HuH-7.5 (cell line): ENCODE measurements at regions not wholly inside any gene's neighbourhood (a gene's known extent, or its start where the extent isn't known, plus 50 kb on each side); places are given as distances from the start of the nearest gene placed in this dataset.

Source experiments
- DNase-seq: peaks from one replicate; pipeline ENCODE4 v3.0.0; 2011; ENCODE audit warnings: low spot score

- no peak for DNase-seq
Observed at GRCh38 chr3:68055215-68055614, 400.8 kb upstream of the SUCLG2 start.

DNA sequence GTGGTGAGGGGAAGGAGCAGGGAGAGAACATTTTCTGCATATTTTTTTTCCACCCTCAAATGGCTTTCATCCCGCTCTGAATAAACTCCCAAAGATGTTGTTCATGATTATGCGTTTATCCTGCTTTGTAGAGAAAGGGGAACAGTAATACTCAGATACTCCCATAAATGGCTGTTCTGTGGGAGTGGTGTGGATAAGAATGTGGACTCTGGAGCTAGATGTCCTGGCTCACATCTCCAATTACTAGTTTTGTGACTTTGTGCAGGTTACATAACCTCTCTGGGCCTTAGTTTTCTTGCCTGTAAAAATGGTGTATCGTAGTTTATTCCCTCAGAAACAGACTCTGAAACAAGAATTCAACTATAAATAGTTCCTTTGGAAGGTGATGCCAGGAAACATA lies 395.4 kb upstream of the SUCLG2 start:
- no peak for DNase-seq

GRCh38 chr3:68045976-68046375 lies 391.6 kb upstream of the SUCLG2 start:
- DNase-seq = no peak

- no peak for DNase-seq
Observed at GRCh38 chr3:68033867-68034266, 379.5 kb upstream of the SUCLG2 start.

DNA sequence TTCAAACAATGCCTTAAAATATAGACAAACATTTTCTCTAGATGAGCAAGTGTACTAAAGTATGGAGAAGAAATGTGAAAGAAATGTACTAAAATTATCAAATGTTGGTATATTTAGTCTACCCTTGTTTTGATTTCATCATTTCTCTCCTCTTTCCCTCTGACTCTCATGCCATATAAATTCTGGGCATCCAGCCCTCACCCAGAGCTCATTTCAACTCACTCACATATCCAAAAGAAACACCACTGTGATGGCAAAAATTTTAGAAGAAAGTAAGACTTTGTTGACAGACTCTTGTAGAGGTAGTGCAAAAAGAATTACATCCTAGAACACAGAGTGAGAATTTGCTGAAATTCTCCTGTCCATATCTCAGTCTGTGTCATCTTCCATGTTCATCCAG lies 377.8 kb upstream of the SUCLG2 start:
- DNase-seq = no peak

- DNase-seq = no peak
Observed at GRCh38 chr3:68025189-68025588, 370.8 kb upstream of the SUCLG2 start.

DNA sequence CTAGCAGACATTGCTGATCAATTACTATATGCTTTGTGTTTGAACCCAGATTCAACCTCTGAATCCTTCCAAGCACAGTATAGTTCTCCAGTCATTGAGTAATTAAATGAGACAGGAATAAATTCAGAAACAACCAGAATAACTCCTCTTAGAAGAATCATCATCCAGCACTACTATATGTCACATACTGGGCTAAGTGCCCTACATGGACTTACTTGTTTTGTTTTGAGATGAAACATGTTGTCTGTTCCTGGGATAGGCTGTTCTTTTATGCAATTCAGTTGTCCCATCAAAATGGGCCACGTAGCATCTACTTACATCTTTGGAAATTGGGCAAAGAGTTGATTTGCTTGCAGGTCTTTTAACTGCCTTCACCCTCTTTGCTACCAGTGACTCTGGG lies 365.5 kb upstream of the SUCLG2 start:
- DNase-seq = no peak

DNA sequence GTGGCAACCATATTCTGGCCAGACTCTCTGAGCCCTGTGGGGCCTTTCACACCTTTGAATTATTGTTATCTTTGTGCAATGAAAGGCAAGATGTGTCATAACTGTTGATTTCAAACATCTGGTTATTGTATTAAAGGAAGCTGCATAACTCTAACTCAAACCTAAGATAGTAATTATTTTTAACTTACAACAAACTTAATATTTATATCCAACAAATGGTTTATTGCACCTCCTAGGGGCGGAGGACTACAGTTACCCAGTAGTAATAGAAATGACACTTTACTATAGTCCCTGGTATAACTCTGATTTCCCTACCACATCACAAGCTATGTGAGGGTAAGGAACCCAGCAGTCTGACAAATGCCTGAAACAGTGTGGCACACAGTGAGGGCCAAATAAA lies 363.9 kb upstream of the SUCLG2 start:
- DNase-seq = no peak

DNA sequence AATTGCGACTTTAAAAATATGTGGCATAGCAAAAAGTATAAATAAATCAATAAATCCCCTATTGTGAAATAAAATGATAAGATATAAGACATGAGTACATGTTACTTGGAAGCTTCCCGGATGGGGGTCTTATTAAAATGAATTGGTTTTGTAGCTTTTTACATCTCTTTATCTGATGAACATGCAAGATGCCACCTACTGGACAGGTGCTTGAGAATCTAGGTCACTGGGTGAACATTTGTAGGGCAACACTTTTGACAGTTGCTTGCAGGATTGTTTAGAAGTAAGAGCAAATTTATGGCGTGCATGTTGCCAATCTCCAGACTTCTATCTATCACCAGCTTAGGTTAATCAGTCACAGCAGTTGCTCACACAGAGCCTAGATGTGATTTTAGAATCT lies 362.7 kb upstream of the SUCLG2 start:
- no peak for DNase-seq

DNA sequence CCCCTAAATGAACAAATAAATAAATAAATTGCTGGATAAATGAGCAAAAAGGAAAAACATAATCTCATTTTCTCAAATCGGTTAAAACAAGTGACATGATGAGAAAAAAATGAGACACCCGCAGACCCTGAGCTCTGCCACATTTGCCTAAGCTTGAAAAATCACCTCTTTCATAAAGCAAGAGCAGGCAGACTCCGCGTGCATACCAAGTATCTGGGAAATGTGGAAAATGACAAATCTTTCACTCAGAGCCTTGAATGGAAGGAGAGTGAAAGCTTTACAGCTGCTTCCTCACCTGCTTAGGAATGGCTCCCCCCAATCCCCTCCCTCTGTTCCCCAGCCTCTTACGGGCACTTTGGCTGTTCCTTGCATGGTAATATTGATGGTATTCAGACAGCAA lies 355.5 kb upstream of the SUCLG2 start:
- DNase-seq = no peak

DNA sequence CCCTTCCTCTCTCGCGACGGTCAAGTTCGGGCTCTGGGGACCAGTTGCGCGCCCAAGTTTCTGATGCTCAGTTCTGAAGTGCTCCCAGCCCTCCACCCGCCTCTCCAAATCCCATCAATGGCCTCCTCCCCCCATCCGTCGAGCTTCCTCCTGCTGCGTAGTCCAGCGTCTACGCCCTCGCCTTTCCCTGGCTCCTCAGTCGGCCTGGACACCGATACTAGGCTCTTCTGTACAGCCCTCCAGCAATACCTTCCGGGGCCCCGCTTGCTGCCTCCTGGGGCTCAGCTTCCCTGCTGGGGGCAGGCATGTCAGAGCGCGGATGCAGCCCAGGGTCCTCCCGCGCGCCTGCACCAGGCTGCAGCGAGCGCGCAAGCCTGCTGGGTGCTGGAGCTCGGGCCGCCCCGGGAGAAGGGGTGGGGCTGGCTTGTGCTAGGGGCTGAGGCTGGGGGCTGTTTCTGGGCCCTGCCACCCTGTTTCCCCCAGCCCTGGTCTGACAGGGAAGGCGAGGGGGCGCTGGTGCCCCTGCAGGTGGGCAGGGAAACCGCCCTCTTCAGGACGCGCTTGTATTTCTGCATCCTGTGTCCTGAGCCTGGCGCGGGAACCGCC lies 353.3 kb upstream of the SUCLG2 start:
- DNase-seq = no peak

GRCh38 chr3:68006646-68007045 lies 352.2 kb upstream of the SUCLG2 start:
- DNase-seq = no peak

GRCh38 chr3:68004091-68004490 lies 349.7 kb upstream of the SUCLG2 start:
- DNase-seq = no peak

DNA sequence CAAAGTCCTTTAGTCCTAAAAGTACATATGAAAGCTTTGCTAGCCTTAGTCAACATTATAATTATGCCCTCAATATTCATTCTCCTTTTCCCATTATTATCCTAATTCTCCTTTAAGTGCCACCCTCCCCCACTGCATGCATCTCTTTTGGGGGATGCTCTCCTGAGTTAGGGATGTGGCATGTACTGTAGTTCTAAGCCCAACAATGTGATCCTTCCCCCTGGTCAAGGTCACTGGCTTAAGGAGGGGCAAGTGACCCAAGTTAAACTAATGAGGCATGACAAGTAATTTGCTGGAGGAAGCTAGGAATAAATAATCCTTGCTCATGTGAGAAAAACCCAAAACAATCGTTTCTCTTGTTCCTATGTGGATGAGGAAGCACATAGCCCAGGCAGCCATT lies 343.9 kb upstream of the SUCLG2 start:
- no peak for DNase-seq

DNA sequence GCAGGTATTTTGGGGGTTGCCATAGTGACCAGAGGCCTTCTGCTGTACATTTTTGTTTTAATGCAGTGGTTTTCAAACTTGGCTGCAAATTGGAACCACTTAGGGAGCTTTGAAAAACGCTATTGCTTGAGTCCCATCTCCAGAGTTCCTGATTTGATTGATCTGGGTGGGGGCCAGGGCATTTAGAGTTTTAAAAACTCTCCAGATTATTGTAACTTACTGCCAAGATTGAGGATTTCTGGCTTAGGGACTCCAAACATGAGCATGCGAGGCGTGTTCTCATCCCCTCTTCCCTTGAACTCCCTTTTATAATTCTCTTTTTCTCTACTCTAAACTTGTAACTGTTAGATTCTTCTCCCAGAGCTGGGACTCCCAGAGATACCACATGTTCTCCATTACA lies 340.8 kb upstream of the SUCLG2 start:
- no peak for DNase-seq

- DNase-seq = no peak
Observed at GRCh38 chr3:67986706-67987105, 332.3 kb upstream of the SUCLG2 start.

- DNase-seq = no peak
Observed at GRCh38 chr3:67983166-67983565, 328.8 kb upstream of the SUCLG2 start.

- DNase-seq = no peak
Observed at GRCh38 chr3:67981077-67981476, 326.7 kb upstream of the SUCLG2 start.

DNA sequence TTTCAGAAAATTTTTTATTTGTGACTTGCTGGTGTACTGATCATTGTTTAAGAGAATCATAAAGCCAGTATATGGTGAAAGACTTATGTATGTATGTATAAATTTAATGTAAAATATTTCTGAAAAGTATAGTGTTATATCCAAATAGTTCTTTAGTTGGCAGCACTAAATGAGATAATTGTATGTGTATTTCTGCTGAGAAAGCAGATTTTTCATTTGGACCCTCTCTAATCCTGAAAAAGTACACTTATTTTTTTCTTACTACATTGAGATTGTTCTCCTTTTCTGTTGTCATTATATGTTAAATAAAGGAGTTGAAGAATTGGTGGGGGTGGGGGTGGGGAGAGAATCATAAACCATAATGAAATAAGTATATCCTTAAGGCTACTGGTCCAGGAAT lies 324.9 kb upstream of the SUCLG2 start:
- no peak for DNase-seq

DNA sequence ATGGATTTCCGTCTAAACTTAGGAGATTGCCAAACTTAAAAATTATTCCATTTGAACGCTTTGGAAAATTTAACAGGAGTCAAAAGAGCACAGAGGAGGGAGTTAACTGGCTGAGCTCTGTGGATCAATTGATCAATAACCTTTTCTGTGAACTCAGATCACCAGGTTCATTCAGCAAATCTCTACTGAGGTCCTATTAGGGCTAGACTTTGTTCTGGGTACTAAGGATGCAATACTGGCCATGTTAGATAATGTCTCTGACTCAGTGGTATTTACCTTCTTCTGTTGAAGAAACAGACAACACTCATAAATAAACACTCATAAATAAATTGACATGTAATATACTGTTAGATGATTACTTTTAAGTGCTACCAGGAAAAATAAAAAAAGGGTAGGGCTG lies 323.4 kb upstream of the SUCLG2 start:
- no peak for DNase-seq

DNA sequence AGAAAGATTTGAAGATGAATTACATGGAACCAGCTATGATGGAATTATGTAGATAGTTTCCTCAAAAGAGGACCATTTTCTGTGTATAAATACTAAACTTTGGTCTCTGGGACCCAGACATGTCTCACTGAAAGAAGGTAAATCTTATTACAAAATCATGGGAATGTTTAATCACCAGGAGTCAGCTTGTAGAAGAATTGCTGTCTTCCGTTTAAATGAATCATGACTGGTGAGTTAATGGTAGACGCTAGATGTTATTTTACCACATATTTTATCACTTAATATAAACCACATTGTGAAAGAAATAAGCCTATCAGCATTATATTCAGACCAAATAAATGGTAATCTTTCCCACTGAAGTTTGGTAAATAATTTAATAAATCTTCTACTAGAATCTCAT lies 322.3 kb upstream of the SUCLG2 start:
- no peak for DNase-seq

GRCh38 chr3:67964596-67964995 lies 310.2 kb upstream of the SUCLG2 start:
- no peak for DNase-seq

DNA sequence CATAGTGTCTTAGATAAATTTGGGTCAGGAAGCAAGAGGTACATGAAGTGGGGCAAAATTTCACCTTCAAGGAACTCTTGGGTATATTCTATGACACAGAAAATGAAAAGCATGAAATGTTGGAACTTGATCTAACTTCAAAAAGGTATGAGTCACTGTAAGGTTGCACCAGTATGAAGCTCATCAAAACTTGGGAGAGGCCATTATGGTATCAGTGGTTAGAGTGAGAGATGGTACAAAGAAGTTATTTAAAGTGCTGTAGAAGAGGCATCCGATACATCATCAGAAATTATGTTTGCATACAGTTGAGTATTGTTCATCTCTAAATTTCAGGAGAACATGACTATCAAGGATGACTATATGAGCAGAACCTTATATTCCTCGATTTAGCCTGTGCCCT lies 302.9 kb upstream of the SUCLG2 start:
- no peak for DNase-seq

- no peak for DNase-seq
Observed at GRCh38 chr3:67947808-67948508, 293.5 kb upstream of the SUCLG2 start.
